ENCODE measurements at regions not wholly inside any gene's neighbourhood (a gene's known extent, or its start where the extent isn't known, plus 50 kb on each side); places are given as distances from the start of the nearest gene placed in this dataset.

GRCh38 chr1:117270679-117271078 lies 60.0 kb upstream of the VTCN1 start:
- H3K4me1 ChIP-seq: no peaks in the 10 kb centered on the region
- H3K9me3 ChIP-seq: no peaks in the 10 kb centered on the region
- no peaks in the 10 kb centered on the region for H3K27me3 ChIP-seq
- H3K4me3 ChIP-seq: no peak overlapping the region
- no peaks in the 10 kb centered on the region for H3K36me3 ChIP-seq
- no peak overlapping the region for H3K27ac ChIP-seq
- TF ChIP-seq POLR2A (IDR thresholded peaks at IDR 0.05) (no peak), CTCF (IDR thresholded peaks at IDR 0.05) (no peak), POLR2AphosphoS5 (IDR thresholded peaks at IDR 0.05; ENCODE audit: insufficient read depth in 1 of 2, low read depth in 1 of 2) (no peak)
- DNase-seq (ENCODE audit: extremely low spot score in 2 of 2): no peak
- intact Hi-C loops (cut with DNase I): no loop called here

GRCh38 chr1:117268535-117269455 lies 58.1 kb upstream of the VTCN1 start:
- H3K36me3 ChIP-seq: no peaks in the 10 kb centered on the region
- no peaks in the 10 kb centered on the region for H3K27me3 ChIP-seq
- no peaks in the 10 kb centered on the region for H3K4me1 ChIP-seq
- intact Hi-C loops (cut with DNase I): no loop called here
- H3K9me3 ChIP-seq: no peaks in the 10 kb centered on the region
- TF ChIP-seq POLR2AphosphoS5 (IDR thresholded peaks at IDR 0.05; ENCODE audit: insufficient read depth in 1 of 2, low read depth in 1 of 2) (no peak), POLR2A (IDR thresholded peaks at IDR 0.05) (no peak), CTCF (IDR thresholded peaks at IDR 0.05) (no peak)
- no peak overlapping the region for H3K4me3 ChIP-seq
- no peak for DNase-seq (ENCODE audit: extremely low spot score in 2 of 2)
- no peak overlapping the region for H3K27ac ChIP-seq

- no peaks in the 10 kb centered on the region for H3K4me1 ChIP-seq
- H3K27me3 ChIP-seq: no peaks in the 10 kb centered on the region
- H3K27ac ChIP-seq: no peak overlapping the region
- no peaks in the 10 kb centered on the region for H3K36me3 ChIP-seq
- no peak for DNase-seq (ENCODE audit: extremely low spot score in 2 of 2)
- H3K9me3 ChIP-seq: no peaks in the 10 kb centered on the region
- intact Hi-C loops (cut with DNase I): no loop called here
- TF ChIP-seq POLR2AphosphoS5 (IDR thresholded peaks at IDR 0.05; ENCODE audit: insufficient read depth in 1 of 2, low read depth in 1 of 2): no peak
- TF ChIP-seq CTCF (IDR thresholded peaks at IDR 0.05): no peak
- no peak for TF ChIP-seq POLR2A (IDR thresholded peaks at IDR 0.05)
- no peak overlapping the region for H3K4me3 ChIP-seq
Measured at GRCh38 chr1:117267232-117267774, 56.6 kb upstream of the VTCN1 start.

GRCh38 chr1:117262976-117263375 lies 52.2 kb upstream of the VTCN1 start:
- TF ChIP-seq POLR2AphosphoS5 (IDR thresholded peaks at IDR 0.05; ENCODE audit: insufficient read depth in 1 of 2, low read depth in 1 of 2) (no peak), CTCF (IDR thresholded peaks at IDR 0.05) (no peak), POLR2A (IDR thresholded peaks at IDR 0.05) (no peak)
- Histone ChIP-seq H3K9me3 (no peaks in the 10 kb centered on the region), H3K27ac (no peak overlapping the region), H3K4me3 (no peak overlapping the region), H3K4me1 (no peaks in the 10 kb centered on the region), H3K27me3 (no peaks in the 10 kb centered on the region), H3K36me3 (no peaks in the 10 kb centered on the region)
- no peak for DNase-seq (ENCODE audit: extremely low spot score in 2 of 2)
- intact Hi-C loops (cut with DNase I): no loop called here

- H3K36me3 ChIP-seq: no peaks in the 10 kb centered on the region
- H3K9me3 ChIP-seq: no peaks in the 10 kb centered on the region
- H3K4me1 ChIP-seq: no peaks in the 10 kb centered on the region
- H3K27ac ChIP-seq: no peak overlapping the region
- H3K27me3 ChIP-seq: no peaks in the 10 kb centered on the region
- DNase-seq (ENCODE audit: extremely low spot score in 2 of 2): no peak
- no peak overlapping the region for H3K4me3 ChIP-seq
- TF ChIP-seq POLR2AphosphoS5 (IDR thresholded peaks at IDR 0.05; ENCODE audit: insufficient read depth in 1 of 2, low read depth in 1 of 2) (no peak), POLR2A (IDR thresholded peaks at IDR 0.05) (no peak), CTCF (IDR thresholded peaks at IDR 0.05) (no peak)
- intact Hi-C loops (cut with DNase I): no loop called here
Measured at GRCh38 chr1:117261424-117261785, 50.7 kb upstream of the VTCN1 start.
